PC-3 (cell line): ENCODE measurements at regions not wholly inside any gene's neighbourhood (a gene's known extent, or its start where the extent isn't known, plus 50 kb on each side); places are given as distances from the start of the nearest gene placed in this dataset.

Source experiments
- ATAC-seq: fragments of 200-7000 bp; cut with Tn5 transposase; 2 replicates; pipeline ENCODE4 v1.9.1; 2020; ENCODE audit warnings: mild to moderate bottlenecking, moderate library complexity
- BruUV-seq: library from RNA; stranded (reverse); fragments of 400-500 nt; replicated peaks from 2 replicates; lab custom pipeline; 2021; lab: Mats Ljungman, UMichigan
- CTCF ChIA-PET: fragments of 300-600 bp; sonication (Branson Sonifier 250); formaldehyde crosslinking; loops from one replicate; lab custom pipeline; 2022; ENCODE audit warnings: antibody characterized with exemption; lab: Charles Lee
- POLR2A ChIA-PET: fragments of 300-600 bp; sonication (Branson Sonifier 250); formaldehyde crosslinking; loops from one replicate; lab custom pipeline; 2022; ENCODE audit warnings: antibody characterized with exemption; ENCODE audit not compliant: unreplicated experiment; lab: Charles Lee
- DNase-seq: peaks from one replicate; pipeline ENCODE4 v3.0.0-alpha.2; 2015
- H2AFZ ChIP-seq: fragments of 300-600 bp; sonication (generic); 2 replicates; pipeline ENCODE4 v1.6.0; 2016; ENCODE audit warnings: antibody characterized with exemption, low read length
- H3F3A ChIP-seq: fragments of 300-600 bp; sonication (generic); one replicate; pipeline ENCODE4 v1.6.0; 2017; ENCODE audit warnings: antibody characterized with exemption, low read length, control low read depth, mild to moderate bottlenecking; ENCODE audit not compliant: unreplicated experiment
- H3K27ac ChIP-seq: fragments of 300-600 bp; sonication (generic); 2 replicates; pipeline ENCODE4 v1.5.1; 2016; ENCODE audit warnings: mild to moderate bottlenecking, low read length
- H3K27me3 ChIP-seq: fragments of 300-600 bp; sonication (generic); 2 replicates; pipeline ENCODE4 v1.6.1; 2016; ENCODE audit warnings: low read length, mixed read lengths
- H3K36me3 ChIP-seq: fragments of 300-600 bp; sonication (generic); 2 replicates; pipeline ENCODE4 v1.6.1; 2016; ENCODE audit warnings: low read depth, mixed run types, low read length, mixed read lengths
- H3K4me1 ChIP-seq: fragments of 300-600 bp; sonication (generic); 2 replicates; pipeline ENCODE4 v1.5.1; 2016; ENCODE audit warnings: low read length; ENCODE audit not compliant: insufficient read depth
- H3K4me2 ChIP-seq: fragments of 300-600 bp; sonication (generic); 2 replicates; pipeline ENCODE4 v1.6.0; 2016; ENCODE audit warnings: low read length
- H3K4me3 ChIP-seq: fragments of 300-600 bp; sonication (generic); 2 replicates; pipeline ENCODE4 v1.5.1; 2016; ENCODE audit warnings: mild to moderate bottlenecking, low read length, mixed read lengths
- H3K79me2 ChIP-seq: fragments of 300-600 bp; sonication (generic); 2 replicates; pipeline ENCODE4 v1.6.1; 2017; ENCODE audit warnings: low read length, mixed read lengths
- H3K9ac ChIP-seq: fragments of 300-600 bp; sonication (generic); 2 replicates; pipeline ENCODE4 v1.6.0; 2016; ENCODE audit warnings: mild to moderate bottlenecking, low read length
- H3K9me2 ChIP-seq: fragments of 300-600 bp; sonication (generic); replicated peaks from 2 replicates; pipeline ENCODE4 v1.6.1; 2016; ENCODE audit warnings: mixed run types, low read length, mixed read lengths
- H3K9me3 ChIP-seq: fragments of 300-600 bp; sonication (generic); 2 replicates; pipeline ENCODE4 v1.6.1; 2016; ENCODE audit warnings: low read length, mixed read lengths
- H4K20me1 ChIP-seq: fragments of 300-600 bp; sonication (generic); 2 replicates; pipeline ENCODE4 v1.6.1; 2016; ENCODE audit warnings: low read length, mixed read lengths
- CTCF ChIP-seq: fragments of 300-600 bp; sonication (generic); conservative IDR thresholded peaks from 2 replicates; pipeline ENCODE4 v1.5.1; 2017; ENCODE audit warnings: antibody characterized with exemption, low read depth, mild to moderate bottlenecking, low read length
- EZH2 ChIP-seq: fragments of 300-600 bp; sonication (generic); IDR thresholded peaks from one replicate; pipeline ENCODE4 v1.6.1; 2017; ENCODE audit warnings: antibody characterized with exemption, mild to moderate bottlenecking, low read length; ENCODE audit not compliant: unreplicated experiment
- EZH2phosphoT487 ChIP-seq: fragments of 300-600 bp; sonication (generic); IDR thresholded peaks from 2 replicates; pipeline ENCODE4 v1.6.1; 2018; ENCODE audit warnings: mild to moderate bottlenecking, antibody characterized with exemption, low read length, borderline replicate concordance
- intact Hi-C: fragments of 100-400 bp; cut with micrococcal nuclease; formaldehyde crosslinking; loops from 2 replicates; pipeline ENCODE4 v1.9.0; 2023

- POLR2A ChIA-PET: no interaction called here
These were observed 1397.5 kb upstream of the CDH6 start for GRCh38 chr5:29796013-29796412.

DNA sequence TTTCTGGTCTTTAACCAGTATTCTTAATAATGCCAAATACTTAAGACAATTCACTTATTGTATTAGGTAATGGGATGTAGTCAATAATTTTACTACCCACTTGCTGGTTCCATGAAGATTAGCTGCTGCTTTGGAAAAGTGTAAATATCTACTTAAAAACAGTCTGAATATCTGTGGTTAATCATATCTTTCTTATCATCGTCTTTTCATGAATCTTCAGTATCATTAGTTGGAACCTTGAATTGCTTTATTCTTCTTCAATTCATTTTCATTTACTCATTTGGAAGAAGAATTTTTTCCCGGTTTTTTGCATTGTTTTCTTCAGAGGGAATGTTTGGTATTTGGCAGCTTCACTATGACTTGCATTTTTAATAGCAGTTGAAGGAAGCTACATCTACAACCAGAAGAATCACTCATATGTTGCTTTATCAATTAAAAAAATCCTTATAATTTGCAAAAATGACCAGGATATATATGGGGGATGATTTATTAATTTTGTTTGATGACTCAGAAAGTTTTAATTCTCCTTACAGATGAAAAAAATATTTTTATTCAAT, 1398.3 kb upstream of the CDH6 start:
- intact Hi-C loops: no loop called here
- Histone ChIP-seq H3K36me3 (no peaks in the 10 kb centered on the region), H3K27me3 (no peaks in the 10 kb centered on the region), H3K9me2 (no peaks in the 10 kb centered on the region), H3F3A (no peaks in the 10 kb centered on the region), H3K4me1 (no peaks in the 10 kb centered on the region), H3K9me3 (no peaks in the 10 kb centered on the region), H3K4me3 (no peak overlapping the region), H3K9ac (no peak overlapping the region), H4K20me1 (no peaks in the 10 kb centered on the region), H3K79me2 (no peaks in the 10 kb centered on the region), H2AFZ (peak overlapping the region; percentile 59; the same call in 1 of the 2 replicates), H3K27ac (no peak overlapping the region), H3K4me2 (no peak overlapping the region)
- POLR2A ChIA-PET: no interaction called here
- CTCF ChIA-PET: no interaction called here
- no TSS peak for BruUV-seq
- TF ChIP-seq CTCF: no peak
- TF ChIP-seq EZH2phosphoT487: no peak
- no peak for TF ChIP-seq EZH2
- ATAC-seq (no peak), DNase-seq (no peak)

More at GRCh38 chr5:29796013-29796412, 1397.5 kb upstream of the CDH6 start:
- no peak for ATAC-seq
- Histone ChIP-seq H3K4me3 (no peak overlapping the region), H3K27ac (no peak overlapping the region), H3K9me3 (no peaks in the 10 kb centered on the region), H3K4me1 (no peaks in the 10 kb centered on the region), H3K27me3 (no peaks in the 10 kb centered on the region), H3K9ac (no peak overlapping the region), H4K20me1 (no peaks in the 10 kb centered on the region), H2AFZ (no peak overlapping the region), H3F3A (no peaks in the 10 kb centered on the region), H3K9me2 (no peaks in the 10 kb centered on the region), H3K36me3 (no peaks in the 10 kb centered on the region), H3K4me2 (no peak overlapping the region), H3K79me2 (no peaks in the 10 kb centered on the region)
- no peak for TF ChIP-seq EZH2phosphoT487
- TF ChIP-seq EZH2: no peak
- TF ChIP-seq CTCF: no peak
- CTCF ChIA-PET: no interaction called here
- DNase-seq: no peak
- intact Hi-C loops: no loop called here
- BruUV-seq: no TSS peak

DNA sequence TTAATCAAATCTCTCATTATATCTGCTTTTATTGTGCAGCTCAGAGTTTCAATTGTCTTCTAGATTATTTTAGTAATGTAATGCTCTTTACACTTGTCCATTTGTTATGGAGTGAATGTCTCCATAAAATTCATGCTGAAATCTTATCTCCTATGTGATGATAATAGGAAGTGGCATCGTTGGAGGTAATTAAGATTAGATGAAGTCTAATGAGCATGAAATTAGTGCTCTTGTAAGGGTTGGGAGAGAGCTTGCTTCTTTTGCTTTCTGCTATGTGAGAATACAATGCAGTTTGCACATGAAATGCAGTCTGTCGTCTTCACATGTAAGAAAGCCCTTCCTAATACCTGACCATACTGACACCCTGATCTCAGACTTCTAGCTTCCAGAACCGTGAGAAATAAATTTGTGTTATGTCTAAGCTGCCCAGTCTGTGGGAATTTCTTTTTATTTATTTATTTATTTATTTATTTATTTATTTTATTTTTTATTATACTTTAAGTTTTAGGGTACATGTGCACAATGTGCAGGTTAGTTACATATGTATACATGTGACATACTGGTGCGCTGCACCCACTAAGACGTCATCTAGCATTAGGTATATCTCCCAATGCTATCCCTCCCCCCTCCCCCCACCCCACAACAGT, 1399.2 kb upstream of the CDH6 start:
- no peaks in the 10 kb centered on the region for H3F3A ChIP-seq
- intact Hi-C loops: no loop called here
- no peak overlapping the region for H3K4me3 ChIP-seq
- H3K4me2 ChIP-seq: no peak overlapping the region
- no peaks in the 10 kb centered on the region for H3K36me3 ChIP-seq
- H3K4me1 ChIP-seq: no peaks in the 10 kb centered on the region
- H3K79me2 ChIP-seq: no peaks in the 10 kb centered on the region
- no peaks in the 10 kb centered on the region for H3K9me3 ChIP-seq
- TF ChIP-seq EZH2: no peak
- no peak for TF ChIP-seq EZH2phosphoT487
- TF ChIP-seq CTCF: no peak
- no peaks in the 10 kb centered on the region for H3K9me2 ChIP-seq
- no peak overlapping the region for H2AFZ ChIP-seq
- ATAC-seq (no peak), DNase-seq (no peak)
- no peak overlapping the region for H3K27ac ChIP-seq
- no TSS peak for BruUV-seq
- no peak overlapping the region for H3K9ac ChIP-seq
- ChIA-PET CTCF (no interaction called here), POLR2A (no interaction called here)
- no peaks in the 10 kb centered on the region for H3K27me3 ChIP-seq
- no peaks in the 10 kb centered on the region for H4K20me1 ChIP-seq
